SU-DHL-6 (cell line): ENCODE measurements at regions not wholly inside any gene's neighbourhood (a gene's known extent, or its start where the extent isn't known, plus 50 kb on each side); places are given as distances from the start of the nearest gene placed in this dataset.
"Not testable (repeated sequence)": the region's sequence is repeated elsewhere in the genome, so short reads cannot be mapped to it uniquely, and the experiment has no call there.

Experiments
- CTCF ChIP-seq: fragments of 200-600 bp; sonication (generic); IDR thresholded peaks from one replicate; pipeline ENCODE4 v1.5.1; 2017; ENCODE audit warnings: antibody characterized with exemption, mild to moderate bottlenecking, low read length, moderate library complexity; ENCODE audit not compliant: insufficient read depth, poor library complexity, severe bottlenecking
- EZH2phosphoT487 ChIP-seq: fragments of 200-600 bp; sonication (generic), shearing (Covaris generic); conservative IDR thresholded peaks from 2 replicates; pipeline ENCODE4 v1.6.1; 2018; ENCODE audit warnings: mild to moderate bottlenecking, antibody characterized with exemption, low read length, moderate library complexity, mixed read lengths

GRCh38 chr7:152946616-152947015 is 187.1 kb downstream of the ACTR3B start:
- TF ChIP-seq EZH2phosphoT487, CTCF: not testable (repeated sequence)
